HG03066 (cell line): ENCODE measurements at regions not wholly inside any gene's neighbourhood (a gene's known extent, or its start where the extent isn't known, plus 50 kb on each side); places are given as distances from the start of the nearest gene placed in this dataset.
"Not testable (repeated sequence)": the region's sequence is repeated elsewhere in the genome, so short reads cannot be mapped to it uniquely, and the experiment has no call there.

Source experiments
- ATAC-seq: cut with Tn5 transposase; IDR thresholded peaks from one replicate; pipeline ENCODE4 v1.9.1; 2021; ENCODE audit warnings: low read depth; ENCODE audit not compliant: unreplicated experiment

- no peak for ATAC-seq
Measured at GRCh38 chr13:44853641-44854040, 135.6 kb downstream of the NUFIP1 start.

GRCh38 chr13:44848920-44849676 is 140.2 kb downstream of the NUFIP1 start:
- no peak for ATAC-seq

GRCh38 chr13:44845281-44846058 is 143.8 kb downstream of the NUFIP1 start:
- not testable (repeated sequence) for ATAC-seq

GRCh38 chr13:44844786-44845185 is 144.5 kb downstream of the NUFIP1 start:
- ATAC-seq, result no peak

- ATAC-seq, result no peak
Measured at GRCh38 chr13:44843403-44843802, 145.9 kb downstream of the NUFIP1 start.

GRCh38 chr13:44842158-44842557 is 147.1 kb downstream of the NUFIP1 start:
- ATAC-seq, result no peak

GRCh38 chr13:44840131-44840530 is 149.1 kb downstream of the NUFIP1 start:
- no peak for ATAC-seq

- no peak for ATAC-seq
Measured at GRCh38 chr13:44837250-44837649, 152.0 kb downstream of the NUFIP1 start.

GRCh38 chr13:44834404-44834803 is 154.9 kb downstream of the NUFIP1 start:
- no peak for ATAC-seq

GRCh38 chr13:44833626-44834025 is 155.6 kb downstream of the NUFIP1 start:
- no peak for ATAC-seq

GRCh38 chr13:44833139-44833538 is 156.1 kb downstream of the NUFIP1 start:
- no peak for ATAC-seq

- ATAC-seq, result no peak
Measured at GRCh38 chr13:44826591-44827350, 162.5 kb downstream of the NUFIP1 start.

- no peak for ATAC-seq
Measured at GRCh38 chr13:44825953-44826352, 163.3 kb downstream of the NUFIP1 start.

- not testable (repeated sequence) for ATAC-seq
Measured at GRCh38 chr13:44823555-44823954, 165.7 kb downstream of the NUFIP1 start.

- no peak for ATAC-seq
Measured at GRCh38 chr13:44822291-44822690, 167.0 kb downstream of the NUFIP1 start.

- no peak for ATAC-seq
Measured at GRCh38 chr13:44819772-44820171, 169.5 kb downstream of the NUFIP1 start.

GRCh38 chr13:44819245-44819644 is 170.0 kb downstream of the NUFIP1 start:
- ATAC-seq, result no peak

GRCh38 chr13:44818428-44818827 is 170.8 kb downstream of the NUFIP1 start:
- ATAC-seq, result no peak

- no peak for ATAC-seq
Measured at GRCh38 chr13:44818016-44818415, 171.3 kb downstream of the NUFIP1 start.

GRCh38 chr13:44817131-44817671 is 172.1 kb downstream of the NUFIP1 start:
- ATAC-seq, result no peak

GRCh38 chr13:44816701-44817100 is 172.6 kb downstream of the NUFIP1 start:
- ATAC-seq, result no peak
